GM12873 (cell line): ENCODE measurements at regions not wholly inside any gene's neighbourhood (a gene's known extent, or its start where the extent isn't known, plus 50 kb on each side); places are given as distances from the start of the nearest gene placed in this dataset.

ENCODE experiments used
- CTCF ChIP-seq: IDR thresholded peaks from 2 replicates; pipeline ENCODE4 v1.5.1; 2012; ENCODE audit warnings: low read depth, mild to moderate bottlenecking, moderate library complexity, low read length, control low read depth; ENCODE audit not compliant: insufficient read depth; ENCODE audit errors: missing control alignments

GRCh38 chr2:437180-437579, 149.3 kb upstream of the ALKAL2 start:
- TF ChIP-seq CTCF, result no peak

- TF ChIP-seq CTCF, result no peak
Observed at GRCh38 chr2:436205-436604, 148.3 kb upstream of the ALKAL2 start.

- no peak for TF ChIP-seq CTCF
Observed at GRCh38 chr2:434625-435024, 146.7 kb upstream of the ALKAL2 start.

GRCh38 chr2:433216-433615, 145.3 kb upstream of the ALKAL2 start:
- no peak for TF ChIP-seq CTCF

GRCh38 chr2:430291-431040, 142.6 kb upstream of the ALKAL2 start:
- no peak for TF ChIP-seq CTCF

- no peak for TF ChIP-seq CTCF
Observed at GRCh38 chr2:429575-430254, 141.8 kb upstream of the ALKAL2 start.

GRCh38 chr2:429142-429541, 141.3 kb upstream of the ALKAL2 start:
- no peak for TF ChIP-seq CTCF
